ENCODE measurements at regions not wholly inside any gene's neighbourhood (a gene's known extent, or its start where the extent isn't known, plus 50 kb on each side); places are given as distances from the start of the nearest gene placed in this dataset.

DNA sequence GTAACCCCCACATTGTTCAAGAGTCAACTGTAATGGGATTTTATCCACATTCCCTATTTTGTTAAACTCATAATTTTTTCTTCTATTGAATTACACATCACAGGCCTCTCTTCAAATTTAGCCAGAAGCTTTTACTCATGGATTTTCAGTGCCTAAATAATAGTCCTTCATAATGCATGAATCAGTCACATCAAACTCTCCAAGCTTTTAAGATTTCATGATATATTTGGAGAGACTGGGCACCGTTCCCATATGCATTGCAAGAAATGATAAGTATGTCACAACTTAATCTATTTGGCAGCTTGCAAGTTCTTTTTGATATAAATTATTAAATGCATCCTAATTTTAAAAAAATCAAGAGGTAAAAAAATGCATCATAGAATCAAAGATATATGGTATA lies 465.9 kb downstream of the DMAC1 start:
- TF ChIP-seq, protein P1, sequence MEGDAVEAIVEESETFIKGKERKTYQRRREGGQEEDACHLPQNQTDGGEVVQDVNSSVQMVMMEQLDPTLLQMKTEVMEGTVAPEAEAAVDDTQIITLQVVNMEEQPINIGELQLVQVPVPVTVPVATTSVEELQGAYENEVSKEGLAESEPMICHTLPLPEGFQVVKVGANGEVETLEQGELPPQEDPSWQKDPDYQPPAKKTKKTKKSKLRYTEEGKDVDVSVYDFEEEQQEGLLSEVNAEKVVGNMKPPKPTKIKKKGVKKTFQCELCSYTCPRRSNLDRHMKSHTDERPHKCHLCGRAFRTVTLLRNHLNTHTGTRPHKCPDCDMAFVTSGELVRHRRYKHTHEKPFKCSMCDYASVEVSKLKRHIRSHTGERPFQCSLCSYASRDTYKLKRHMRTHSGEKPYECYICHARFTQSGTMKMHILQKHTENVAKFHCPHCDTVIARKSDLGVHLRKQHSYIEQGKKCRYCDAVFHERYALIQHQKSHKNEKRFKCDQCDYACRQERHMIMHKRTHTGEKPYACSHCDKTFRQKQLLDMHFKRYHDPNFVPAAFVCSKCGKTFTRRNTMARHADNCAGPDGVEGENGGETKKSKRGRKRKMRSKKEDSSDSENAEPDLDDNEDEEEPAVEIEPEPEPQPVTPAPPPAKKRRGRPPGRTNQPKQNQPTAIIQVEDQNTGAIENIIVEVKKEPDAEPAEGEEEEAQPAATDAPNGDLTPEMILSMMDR (IDR thresholded peaks at IDR 0.05; ENCODE audit: unreplicated experiment), result no peak
- H3K36me3 Mint-ChIP-seq (ENCODE audit: insufficient read depth, unreplicated experiment), result no peaks in the 10 kb centered on the region
- no peaks in the 10 kb centered on the region for H3K4me1 Mint-ChIP-seq (ENCODE audit: insufficient read depth, unreplicated experiment)
- no peak overlapping the region for H3K4me3 Mint-ChIP-seq (ENCODE audit: unreplicated experiment)
- POLR2A ChIA-PET, result no interaction called here
- H3K27ac Mint-ChIP-seq (ENCODE audit: low read depth, unreplicated experiment), result no peak overlapping the region
- BruUV-seq (replicated peaks), result no TSS peak
- H3K9me3 Mint-ChIP-seq (ENCODE audit: unreplicated experiment), result no peaks in the 10 kb centered on the region
- intact Hi-C loops (cut with micrococcal nuclease), result no loop called here
- peak; percentile 36 for DNase-seq (ENCODE audit: unreplicated experiment)
- H3K27me3 Mint-ChIP-seq (ENCODE audit: insufficient read depth, unreplicated experiment), result no peaks in the 10 kb centered on the region
- CTCF ChIA-PET, result interaction anchor here (0.8 kb wide), 1 partner anchor 77 kb away, joined by 3 read pairs; no protein-coding TSS in a partner anchor

DNA sequence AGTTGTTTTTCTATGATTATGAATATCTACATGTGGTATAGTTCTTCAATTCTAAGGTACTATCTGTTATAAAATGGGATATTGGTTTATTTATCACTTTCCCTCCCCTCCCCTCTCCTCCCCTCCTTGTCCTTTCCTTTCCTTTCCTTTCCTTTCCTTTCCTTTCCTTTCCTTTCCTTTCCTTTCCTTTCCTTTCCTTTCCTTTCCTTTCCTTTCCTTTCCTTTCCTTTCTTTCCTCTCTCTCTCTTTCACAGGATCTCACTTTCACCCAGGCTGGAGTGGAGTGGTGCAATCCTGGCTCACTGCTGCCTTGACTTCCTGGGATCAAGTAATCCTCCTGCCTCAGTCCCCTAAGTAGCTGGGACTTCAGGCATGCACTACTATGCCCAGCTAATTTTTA lies 466.8 kb downstream of the DMAC1 start:
- Mint-ChIP-seq H3K36me3 (ENCODE audit: insufficient read depth, unreplicated experiment) (no peaks in the 10 kb centered on the region), H3K27me3 (ENCODE audit: insufficient read depth, unreplicated experiment) (no peaks in the 10 kb centered on the region), H3K27ac (ENCODE audit: low read depth, unreplicated experiment) (no peak overlapping the region), H3K4me1 (ENCODE audit: insufficient read depth, unreplicated experiment) (no peaks in the 10 kb centered on the region), H3K9me3 (ENCODE audit: unreplicated experiment) (no peaks in the 10 kb centered on the region), H3K4me3 (ENCODE audit: unreplicated experiment) (no peak overlapping the region)
- DNase-seq (ENCODE audit: unreplicated experiment), result no peak
- TF ChIP-seq, protein P1 (IDR thresholded peaks at IDR 0.05; ENCODE audit: unreplicated experiment), result no peak
- BruUV-seq (replicated peaks), result no TSS peak
- intact Hi-C loops (cut with micrococcal nuclease), result no loop called here
- ChIA-PET POLR2A (no interaction called here), CTCF (no interaction called here)

DNA sequence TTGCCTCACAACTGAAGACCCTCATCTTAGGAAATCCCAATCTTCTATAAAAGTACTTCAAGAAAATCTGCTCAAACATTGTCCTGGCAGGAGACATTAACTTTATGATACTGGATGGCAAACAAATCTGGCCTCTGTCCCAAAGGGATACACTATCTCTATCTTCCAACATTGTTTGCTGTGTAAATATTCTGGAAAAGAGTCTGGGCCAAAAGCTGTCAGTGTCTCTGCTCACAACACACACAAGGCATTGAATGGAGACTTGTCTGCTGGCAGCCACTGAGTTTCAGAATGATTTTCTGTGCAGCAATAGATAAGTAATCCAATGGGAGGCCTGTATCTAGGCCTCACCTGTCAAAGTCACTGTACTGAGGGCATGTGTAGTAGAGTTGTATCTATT lies 471.1 kb downstream of the DMAC1 start:
- no peaks in the 10 kb centered on the region for H3K27me3 Mint-ChIP-seq (ENCODE audit: insufficient read depth, unreplicated experiment)
- no peaks in the 10 kb centered on the region for H3K9me3 Mint-ChIP-seq (ENCODE audit: unreplicated experiment)
- no peak for DNase-seq (ENCODE audit: unreplicated experiment)
- no peak overlapping the region for H3K27ac Mint-ChIP-seq (ENCODE audit: low read depth, unreplicated experiment)
- no peak overlapping the region for H3K4me3 Mint-ChIP-seq (ENCODE audit: unreplicated experiment)
- TF ChIP-seq, protein P1 (IDR thresholded peaks at IDR 0.05; ENCODE audit: unreplicated experiment), result no peak
- no TSS peak for BruUV-seq (replicated peaks)
- ChIA-PET CTCF (no interaction called here), POLR2A (no interaction called here)
- no peaks in the 10 kb centered on the region for H3K4me1 Mint-ChIP-seq (ENCODE audit: insufficient read depth, unreplicated experiment)
- intact Hi-C loops (cut with micrococcal nuclease), result no loop called here
- no peaks in the 10 kb centered on the region for H3K36me3 Mint-ChIP-seq (ENCODE audit: insufficient read depth, unreplicated experiment)

DNA sequence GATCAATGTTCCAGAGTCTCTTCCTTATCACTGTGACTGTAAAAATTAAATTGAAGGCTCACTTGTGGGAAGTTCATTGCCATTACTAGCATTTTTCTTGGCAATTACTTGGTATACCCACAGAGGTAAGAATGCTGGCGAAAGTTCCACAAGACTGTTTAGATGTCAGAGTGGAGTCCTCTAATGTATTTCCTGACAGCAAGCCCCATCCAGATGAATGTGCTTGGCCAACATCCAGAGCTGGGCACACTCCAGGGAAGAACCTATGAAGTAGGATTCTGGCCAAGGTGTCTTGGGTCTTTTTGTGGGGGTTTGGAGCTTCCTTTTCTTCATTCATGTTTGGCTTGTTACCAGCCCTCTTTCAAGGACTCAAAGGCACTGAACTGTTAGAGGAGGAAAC lies 473.6 kb downstream of the DMAC1 start:
- TF ChIP-seq, protein P1 (IDR thresholded peaks at IDR 0.05; ENCODE audit: unreplicated experiment), result no peak
- H3K4me3 Mint-ChIP-seq (ENCODE audit: unreplicated experiment), result no peak overlapping the region
- ChIA-PET CTCF (no interaction called here), POLR2A (no interaction called here)
- no peak overlapping the region for H3K27ac Mint-ChIP-seq (ENCODE audit: low read depth, unreplicated experiment)
- H3K9me3 Mint-ChIP-seq (ENCODE audit: unreplicated experiment), result no peaks in the 10 kb centered on the region
- no peak for DNase-seq (ENCODE audit: unreplicated experiment)
- no peaks in the 10 kb centered on the region for H3K4me1 Mint-ChIP-seq (ENCODE audit: insufficient read depth, unreplicated experiment)
- H3K27me3 Mint-ChIP-seq (ENCODE audit: insufficient read depth, unreplicated experiment), result no peaks in the 10 kb centered on the region
- intact Hi-C loops (cut with micrococcal nuclease), result no loop called here
- BruUV-seq (replicated peaks), result no TSS peak
- no peaks in the 10 kb centered on the region for H3K36me3 Mint-ChIP-seq (ENCODE audit: insufficient read depth, unreplicated experiment)
